ENCODE measurements at regions not wholly inside any gene's neighbourhood (a gene's known extent, or its start where the extent isn't known, plus 50 kb on each side); places are given as distances from the start of the nearest gene placed in this dataset.

DNA sequence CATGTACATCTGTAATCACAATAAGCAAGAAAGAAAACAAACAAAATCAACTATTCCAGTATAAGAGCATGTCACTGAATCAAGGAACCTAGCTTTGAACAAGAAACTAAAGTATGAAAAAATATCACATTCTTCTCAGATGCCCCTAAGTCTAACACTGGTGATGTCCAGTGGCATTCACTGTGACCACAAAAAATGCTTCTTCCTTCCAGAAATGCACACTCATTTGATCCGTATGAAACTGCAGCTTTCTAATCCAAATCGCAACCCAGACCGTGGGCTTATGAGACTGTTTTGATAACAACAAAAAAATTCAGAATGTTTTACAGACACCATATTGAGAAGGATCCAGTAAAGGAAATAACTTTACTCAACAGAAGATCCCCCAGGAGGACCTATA lies 320.1 kb upstream of the TARS1 start:
- TF ChIP-seq, protein P1, sequence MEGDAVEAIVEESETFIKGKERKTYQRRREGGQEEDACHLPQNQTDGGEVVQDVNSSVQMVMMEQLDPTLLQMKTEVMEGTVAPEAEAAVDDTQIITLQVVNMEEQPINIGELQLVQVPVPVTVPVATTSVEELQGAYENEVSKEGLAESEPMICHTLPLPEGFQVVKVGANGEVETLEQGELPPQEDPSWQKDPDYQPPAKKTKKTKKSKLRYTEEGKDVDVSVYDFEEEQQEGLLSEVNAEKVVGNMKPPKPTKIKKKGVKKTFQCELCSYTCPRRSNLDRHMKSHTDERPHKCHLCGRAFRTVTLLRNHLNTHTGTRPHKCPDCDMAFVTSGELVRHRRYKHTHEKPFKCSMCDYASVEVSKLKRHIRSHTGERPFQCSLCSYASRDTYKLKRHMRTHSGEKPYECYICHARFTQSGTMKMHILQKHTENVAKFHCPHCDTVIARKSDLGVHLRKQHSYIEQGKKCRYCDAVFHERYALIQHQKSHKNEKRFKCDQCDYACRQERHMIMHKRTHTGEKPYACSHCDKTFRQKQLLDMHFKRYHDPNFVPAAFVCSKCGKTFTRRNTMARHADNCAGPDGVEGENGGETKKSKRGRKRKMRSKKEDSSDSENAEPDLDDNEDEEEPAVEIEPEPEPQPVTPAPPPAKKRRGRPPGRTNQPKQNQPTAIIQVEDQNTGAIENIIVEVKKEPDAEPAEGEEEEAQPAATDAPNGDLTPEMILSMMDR (conservative IDR thresholded peaks at IDR 0.05; ENCODE audit: low read depth in 2 of 2): no peak
- TF ChIP-seq EZH2 (IDR thresholded peaks at IDR 0.05; ENCODE audit: low read depth, unreplicated experiment) (no peak), EZH2phosphoT487 (IDR thresholded peaks at IDR 0.05; ENCODE audit: unreplicated experiment) (no peak), POLR2AphosphoS5 (IDR thresholded peaks at IDR 0.05; ENCODE audit: low read depth) (no peak)
- TF ChIP-seq, protein P2, sequence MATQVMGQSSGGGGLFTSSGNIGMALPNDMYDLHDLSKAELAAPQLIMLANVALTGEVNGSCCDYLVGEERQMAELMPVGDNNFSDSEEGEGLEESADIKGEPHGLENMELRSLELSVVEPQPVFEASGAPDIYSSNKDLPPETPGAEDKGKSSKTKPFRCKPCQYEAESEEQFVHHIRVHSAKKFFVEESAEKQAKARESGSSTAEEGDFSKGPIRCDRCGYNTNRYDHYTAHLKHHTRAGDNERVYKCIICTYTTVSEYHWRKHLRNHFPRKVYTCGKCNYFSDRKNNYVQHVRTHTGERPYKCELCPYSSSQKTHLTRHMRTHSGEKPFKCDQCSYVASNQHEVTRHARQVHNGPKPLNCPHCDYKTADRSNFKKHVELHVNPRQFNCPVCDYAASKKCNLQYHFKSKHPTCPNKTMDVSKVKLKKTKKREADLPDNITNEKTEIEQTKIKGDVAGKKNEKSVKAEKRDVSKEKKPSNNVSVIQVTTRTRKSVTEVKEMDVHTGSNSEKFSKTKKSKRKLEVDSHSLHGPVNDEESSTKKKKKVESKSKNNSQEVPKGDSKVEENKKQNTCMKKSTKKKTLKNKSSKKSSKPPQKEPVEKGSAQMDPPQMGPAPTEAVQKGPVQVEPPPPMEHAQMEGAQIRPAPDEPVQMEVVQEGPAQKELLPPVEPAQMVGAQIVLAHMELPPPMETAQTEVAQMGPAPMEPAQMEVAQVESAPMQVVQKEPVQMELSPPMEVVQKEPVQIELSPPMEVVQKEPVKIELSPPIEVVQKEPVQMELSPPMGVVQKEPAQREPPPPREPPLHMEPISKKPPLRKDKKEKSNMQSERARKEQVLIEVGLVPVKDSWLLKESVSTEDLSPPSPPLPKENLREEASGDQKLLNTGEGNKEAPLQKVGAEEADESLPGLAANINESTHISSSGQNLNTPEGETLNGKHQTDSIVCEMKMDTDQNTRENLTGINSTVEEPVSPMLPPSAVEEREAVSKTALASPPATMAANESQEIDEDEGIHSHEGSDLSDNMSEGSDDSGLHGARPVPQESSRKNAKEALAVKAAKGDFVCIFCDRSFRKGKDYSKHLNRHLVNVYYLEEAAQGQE (IDR thresholded peaks at IDR 0.05; ENCODE audit: unreplicated experiment): no peak
- TF ChIP-seq, protein P3, sequence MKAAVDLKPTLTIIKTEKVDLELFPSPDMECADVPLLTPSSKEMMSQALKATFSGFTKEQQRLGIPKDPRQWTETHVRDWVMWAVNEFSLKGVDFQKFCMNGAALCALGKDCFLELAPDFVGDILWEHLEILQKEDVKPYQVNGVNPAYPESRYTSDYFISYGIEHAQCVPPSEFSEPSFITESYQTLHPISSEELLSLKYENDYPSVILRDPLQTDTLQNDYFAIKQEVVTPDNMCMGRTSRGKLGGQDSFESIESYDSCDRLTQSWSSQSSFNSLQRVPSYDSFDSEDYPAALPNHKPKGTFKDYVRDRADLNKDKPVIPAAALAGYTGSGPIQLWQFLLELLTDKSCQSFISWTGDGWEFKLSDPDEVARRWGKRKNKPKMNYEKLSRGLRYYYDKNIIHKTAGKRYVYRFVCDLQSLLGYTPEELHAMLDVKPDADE (IDR thresholded peaks at IDR 0.05): no peak

Measured in GM23338 (cell line).